ENCODE measurements at regions not wholly inside any gene's neighbourhood (a gene's known extent, or its start where the extent isn't known, plus 50 kb on each side); places are given as distances from the start of the nearest gene placed in this dataset.

DNA sequence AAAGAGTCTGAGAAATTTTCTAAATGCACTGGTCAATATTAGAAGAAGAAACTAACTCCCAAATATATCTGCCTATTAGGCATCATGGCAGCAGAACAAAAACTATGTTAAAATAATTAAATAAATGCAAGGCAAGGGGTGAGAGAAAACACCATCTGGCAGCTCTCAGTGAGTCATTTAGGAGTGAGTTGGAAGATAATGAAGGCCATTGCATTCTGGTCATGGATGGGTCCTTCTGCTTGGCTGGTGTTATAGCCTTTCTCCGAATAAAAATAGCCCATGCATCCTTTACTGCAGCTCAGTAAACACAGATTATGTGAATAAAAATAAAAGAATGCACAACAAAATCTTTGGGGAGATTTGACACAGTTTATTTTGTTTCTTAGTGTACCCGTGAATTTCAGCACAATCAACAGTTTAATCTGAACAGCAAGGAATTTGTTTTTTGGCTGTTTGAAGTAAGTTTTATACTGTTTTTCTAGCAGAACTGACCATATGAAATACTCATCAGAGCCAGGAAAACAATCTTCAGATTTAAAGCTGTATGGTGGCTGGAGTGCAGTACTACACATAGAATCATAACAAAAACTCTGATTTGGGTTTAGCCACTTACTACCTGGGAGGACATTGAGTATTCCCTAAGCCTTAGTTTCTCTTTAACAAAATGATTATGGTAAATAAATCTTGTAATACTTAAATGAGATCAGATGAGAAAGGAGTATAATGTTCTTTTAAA lies 225.1 kb upstream of the ITGA4 start:
- ChIA-PET POLR2A (no interaction called here), CTCF (no interaction called here)
- Histone ChIP-seq H3K27ac (ENCODE audit: low read depth, low read length) (no peak overlapping the region), H3K4me3 (ENCODE audit: low read depth, low read length) (no peak overlapping the region), H3K27me3 (ENCODE audit: control insufficient read depth, insufficient read depth, low read length) (no peaks in the 10 kb centered on the region), H3K9me3 (ENCODE audit: control insufficient read depth, insufficient read depth, low read length) (no peaks in the 10 kb centered on the region)
- no peak for DNase-seq (ENCODE audit: low read depth, low spot score)
- TF ChIP-seq, protein P1, sequence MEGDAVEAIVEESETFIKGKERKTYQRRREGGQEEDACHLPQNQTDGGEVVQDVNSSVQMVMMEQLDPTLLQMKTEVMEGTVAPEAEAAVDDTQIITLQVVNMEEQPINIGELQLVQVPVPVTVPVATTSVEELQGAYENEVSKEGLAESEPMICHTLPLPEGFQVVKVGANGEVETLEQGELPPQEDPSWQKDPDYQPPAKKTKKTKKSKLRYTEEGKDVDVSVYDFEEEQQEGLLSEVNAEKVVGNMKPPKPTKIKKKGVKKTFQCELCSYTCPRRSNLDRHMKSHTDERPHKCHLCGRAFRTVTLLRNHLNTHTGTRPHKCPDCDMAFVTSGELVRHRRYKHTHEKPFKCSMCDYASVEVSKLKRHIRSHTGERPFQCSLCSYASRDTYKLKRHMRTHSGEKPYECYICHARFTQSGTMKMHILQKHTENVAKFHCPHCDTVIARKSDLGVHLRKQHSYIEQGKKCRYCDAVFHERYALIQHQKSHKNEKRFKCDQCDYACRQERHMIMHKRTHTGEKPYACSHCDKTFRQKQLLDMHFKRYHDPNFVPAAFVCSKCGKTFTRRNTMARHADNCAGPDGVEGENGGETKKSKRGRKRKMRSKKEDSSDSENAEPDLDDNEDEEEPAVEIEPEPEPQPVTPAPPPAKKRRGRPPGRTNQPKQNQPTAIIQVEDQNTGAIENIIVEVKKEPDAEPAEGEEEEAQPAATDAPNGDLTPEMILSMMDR (IDR thresholded peaks at IDR 0.05; ENCODE audit: low read depth, low read length) = no peak

DNA sequence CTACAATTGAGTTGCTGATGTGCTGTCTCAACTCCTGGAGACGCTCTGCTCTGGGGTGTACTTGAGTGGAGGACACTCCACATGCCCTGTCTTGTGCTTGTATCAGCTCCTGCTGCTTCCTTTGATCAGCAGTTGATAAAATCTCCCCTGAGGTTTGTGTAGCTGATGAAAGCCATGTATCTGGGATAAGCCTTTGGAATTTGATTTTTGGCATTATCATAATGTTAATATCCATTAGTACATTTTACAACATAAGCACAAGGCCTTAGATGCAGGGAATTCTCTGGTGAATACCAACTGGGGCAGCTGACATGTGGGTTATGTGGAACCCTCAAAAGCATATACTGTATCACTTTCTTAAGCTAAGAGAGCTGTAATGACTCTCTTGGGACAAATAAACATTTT lies 222.7 kb upstream of the ITGA4 start:
- no peak for DNase-seq (ENCODE audit: low read depth, low spot score)
- Histone ChIP-seq H3K4me3 (ENCODE audit: low read depth, low read length) (no peak overlapping the region), H3K9me3 (ENCODE audit: control insufficient read depth, insufficient read depth, low read length) (no peaks in the 10 kb centered on the region), H3K27ac (ENCODE audit: low read depth, low read length) (no peak overlapping the region), H3K27me3 (ENCODE audit: control insufficient read depth, insufficient read depth, low read length) (no peaks in the 10 kb centered on the region)
- TF ChIP-seq, protein P1 (IDR thresholded peaks at IDR 0.05; ENCODE audit: low read depth, low read length) = no peak
- ChIA-PET POLR2A (no interaction called here), CTCF (no interaction called here)

DNA sequence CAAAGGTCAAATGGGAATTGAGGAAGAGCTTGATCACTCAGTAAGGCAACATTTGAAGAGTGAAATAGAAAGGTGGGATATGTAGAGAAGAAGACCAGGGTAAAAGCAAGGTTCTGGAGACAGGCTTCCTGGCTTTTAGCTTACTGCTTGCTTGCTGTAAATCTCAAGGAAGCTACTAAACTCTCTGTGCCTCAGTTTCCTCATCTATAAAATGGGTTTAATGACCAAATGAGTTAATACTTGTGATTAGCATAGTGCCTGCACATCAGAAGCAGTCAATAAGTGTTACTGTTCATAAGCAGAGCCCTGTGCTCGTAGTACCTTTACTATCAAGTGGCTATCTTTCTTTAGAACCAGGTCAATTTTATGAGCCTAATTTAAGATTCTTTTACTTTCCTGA lies 222.2 kb upstream of the ITGA4 start:
- H3K27ac ChIP-seq (ENCODE audit: low read depth, low read length) = no peak overlapping the region
- ChIA-PET POLR2A (no interaction called here), CTCF (no interaction called here)
- no peaks in the 10 kb centered on the region for H3K9me3 ChIP-seq (ENCODE audit: control insufficient read depth, insufficient read depth, low read length)
- no peak for DNase-seq (ENCODE audit: low read depth, low spot score)
- TF ChIP-seq, protein P1 (IDR thresholded peaks at IDR 0.05; ENCODE audit: low read depth, low read length) = no peak
- no peak overlapping the region for H3K4me3 ChIP-seq (ENCODE audit: low read depth, low read length)
- no peaks in the 10 kb centered on the region for H3K27me3 ChIP-seq (ENCODE audit: control insufficient read depth, insufficient read depth, low read length)

DNA sequence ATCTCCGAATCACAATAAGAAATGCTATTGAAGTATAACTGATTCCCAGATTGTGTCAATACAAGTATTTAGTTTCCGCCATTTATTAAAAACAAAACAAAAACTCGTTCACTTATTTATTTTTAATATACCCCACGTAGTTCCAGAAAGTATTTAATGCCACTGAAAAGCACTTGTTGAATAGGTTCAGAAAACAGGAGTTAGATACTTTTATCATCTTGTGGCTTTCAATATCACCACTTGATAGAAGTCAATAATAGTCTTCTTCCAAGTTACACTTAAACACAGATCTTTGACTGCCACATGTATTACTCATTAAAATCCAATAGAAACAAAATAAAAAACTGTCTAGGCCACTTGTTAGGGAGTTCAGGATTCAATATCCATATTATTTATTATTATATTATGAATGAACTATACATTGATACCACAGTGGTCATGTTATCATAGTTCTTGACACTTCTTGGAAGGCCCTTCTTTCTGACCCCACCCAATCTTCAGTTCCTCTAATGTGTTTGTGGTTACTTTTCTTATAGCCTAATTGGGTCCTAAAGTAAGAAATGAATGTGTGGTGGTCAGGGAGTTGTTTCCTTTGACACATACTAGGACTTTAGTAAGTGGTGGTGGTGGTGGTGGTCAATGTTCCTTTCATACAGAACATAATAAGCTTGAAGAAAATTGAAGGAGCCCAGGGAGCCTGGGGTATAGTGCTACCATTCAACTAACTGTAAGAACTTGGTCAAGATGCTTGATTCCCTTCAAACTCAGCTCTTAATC lies 221.3 kb upstream of the ITGA4 start:
- no peak for DNase-seq (ENCODE audit: low read depth, low spot score)
- no peak overlapping the region for H3K27ac ChIP-seq (ENCODE audit: low read depth, low read length)
- ChIA-PET CTCF (no interaction called here), POLR2A (no interaction called here)
- H3K27me3 ChIP-seq (ENCODE audit: control insufficient read depth, insufficient read depth, low read length) = no peaks in the 10 kb centered on the region
- TF ChIP-seq, protein P1 (IDR thresholded peaks at IDR 0.05; ENCODE audit: low read depth, low read length) = no peak
- no peaks in the 10 kb centered on the region for H3K9me3 ChIP-seq (ENCODE audit: control insufficient read depth, insufficient read depth, low read length)
- no peak overlapping the region for H3K4me3 ChIP-seq (ENCODE audit: low read depth, low read length)

DNA sequence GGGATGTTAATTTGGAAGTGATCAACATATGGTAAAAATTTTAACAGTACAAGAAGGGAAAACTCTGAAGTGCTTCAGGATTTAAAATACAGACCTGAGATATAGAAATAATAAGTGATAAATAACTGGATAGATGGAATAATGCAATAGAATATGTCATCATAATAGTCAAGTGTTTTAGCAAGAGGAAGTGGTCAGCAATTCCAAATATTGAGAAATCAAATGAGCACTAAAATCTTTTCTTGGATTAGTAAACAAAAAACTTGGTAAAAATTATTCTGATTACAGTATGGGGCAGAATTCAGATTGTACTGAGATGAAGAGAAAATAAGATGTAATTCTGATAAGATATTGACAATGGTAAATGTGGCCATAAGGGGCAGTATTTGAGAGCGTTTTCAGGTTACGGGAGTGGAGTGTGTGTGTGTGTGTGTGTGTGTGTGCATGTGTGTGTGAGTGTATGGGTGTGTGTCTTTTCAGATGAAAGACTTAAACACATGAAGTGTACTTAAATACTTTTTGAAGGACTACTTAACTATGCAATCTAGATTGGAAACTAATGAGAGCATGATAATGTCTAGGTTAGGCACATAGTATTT lies 217.9 kb upstream of the ITGA4 start:
- CTCF ChIA-PET = no interaction called here
- Histone ChIP-seq H3K27ac (ENCODE audit: low read depth, low read length) (no peak overlapping the region), H3K9me3 (ENCODE audit: control insufficient read depth, insufficient read depth, low read length) (no peaks in the 10 kb centered on the region), H3K27me3 (ENCODE audit: control insufficient read depth, insufficient read depth, low read length) (no peaks in the 10 kb centered on the region), H3K4me3 (ENCODE audit: low read depth, low read length) (no peak overlapping the region)
- TF ChIP-seq, protein P1 (IDR thresholded peaks at IDR 0.05; ENCODE audit: low read depth, low read length) = 0 out of 2 replicates have a peak, but pooled peaks have one; percentile 11
- POLR2A ChIA-PET = no interaction called here
- no peak for DNase-seq (ENCODE audit: low read depth, low spot score)
